ENCODE measurements at regions not wholly inside any gene's neighbourhood (a gene's known extent, or its start where the extent isn't known, plus 50 kb on each side); places are given as distances from the start of the nearest gene placed in this dataset.

GRCh38 chr4:159497936-159498335 is 395.1 kb downstream of the RAPGEF2 start:
- Histone ChIP-seq H3K4me1 (ENCODE audit: control insufficient read depth in 1 of 2, insufficient read depth in 2 of 2, low read length in 2 of 2) (no peaks in the 10 kb centered on the region), H3K4me2 (ENCODE audit: low read length) (no peak overlapping the region), H3K9ac (ENCODE audit: low read length) (no peak overlapping the region), H3K9me3 (ENCODE audit: control insufficient read depth in 1 of 2, insufficient read depth in 1 of 2, low read depth in 1 of 2, low read length in 2 of 2) (no peaks in the 10 kb centered on the region), H3K27ac (ENCODE audit: low read depth, low read length) (no peak overlapping the region), H3K4me3 (replicated peaks in 1 of 2; ENCODE audit: low read depth in 1 of 2, low read length in 2 of 2) (no peak overlapping the region), H3K79me2 (ENCODE audit: insufficient read depth, low read length) (no peaks in the 10 kb centered on the region), H2AFZ (ENCODE audit: low read depth, low read length, poor library complexity, severe bottlenecking) (no peak overlapping the region), H3K9me2 (ENCODE audit: insufficient read depth) (no peaks in the 10 kb centered on the region), H3K27me3 (ENCODE audit: insufficient read depth, low read length) (no peaks in the 10 kb centered on the region), H3K36me3 (ENCODE audit: control insufficient read depth in 1 of 2, insufficient read depth in 2 of 2, low read length in 2 of 2) (no peaks in the 10 kb centered on the region), H4K20me1 (ENCODE audit: insufficient read depth) (no peaks in the 10 kb centered on the region)
- TF ChIP-seq ELF1 (IDR thresholded peaks at IDR 0.05; ENCODE audit: borderline replicate concordance, low read depth) (no peak), EGR1 (IDR thresholded peaks at IDR 0.05; ENCODE audit: low read depth) (no peak), SIN3A (IDR thresholded peaks at IDR 0.05; ENCODE audit: low read depth) (no peak), REST (IDR thresholded peaks at IDR 0.05; ENCODE audit: low read depth) (no peak), RAD21 (IDR thresholded peaks at IDR 0.05; ENCODE audit: low read depth) (no peak), ATF3 (IDR thresholded peaks at IDR 0.05) (no peak), ZNF274 (IDR thresholded peaks at IDR 0.05; ENCODE audit: low read depth, low read length) (no peak), CEBPB (IDR thresholded peaks at IDR 0.05; ENCODE audit: low read depth) (no peak), SRF (IDR thresholded peaks at IDR 0.05; ENCODE audit: low read depth) (no peak), POLR2A (IDR thresholded peaks at IDR 0.05; ENCODE audit: borderline replicate concordance, extremely low read depth, insufficient read depth, insufficient read length) (no peak), MAX (IDR thresholded peaks at IDR 0.05) (no peak), POLR2AphosphoS5 (IDR thresholded peaks at IDR 0.05; ENCODE audit: low read depth, low read length) (no peak), ZFX (IDR thresholded peaks at IDR 0.05) (no peak)
- no TSS peak for BruUV-seq (replicated peaks)
- ChIA-PET RAD21 (ENCODE audit: low non-redundant PET in 1 of 2, low total read pairs in 2 of 2, uncharacterized antibody in 2 of 2, unreplicated experiment in 2 of 2) (no interaction called here), POLR2A (no interaction called here), CTCF (interaction anchor here (1.4 kb wide), 1 partner anchor 11 kb away, joined by 3 read pairs; no protein-coding TSS in a partner anchor)
- intact Hi-C loops (cut with micrococcal nuclease): no loop called here
- DNase-seq (ENCODE audit: low read depth, low spot score) (no peak), ATAC-seq (no peak)

Measured in HCT116 (cell line).